GM21390 (cell line): ENCODE measurements at regions not wholly inside any gene's neighbourhood (a gene's known extent, or its start where the extent isn't known, plus 50 kb on each side); places are given as distances from the start of the nearest gene placed in this dataset.
"Not testable (repeated sequence)": the region's sequence is repeated elsewhere in the genome, so short reads cannot be mapped to it uniquely, and the experiment has no call there.

Source experiments
- ATAC-seq: cut with Tn5 transposase; IDR thresholded peaks from one replicate; pipeline ENCODE4 v1.9.1; 2021; ENCODE audit not compliant: unreplicated experiment

DNA sequence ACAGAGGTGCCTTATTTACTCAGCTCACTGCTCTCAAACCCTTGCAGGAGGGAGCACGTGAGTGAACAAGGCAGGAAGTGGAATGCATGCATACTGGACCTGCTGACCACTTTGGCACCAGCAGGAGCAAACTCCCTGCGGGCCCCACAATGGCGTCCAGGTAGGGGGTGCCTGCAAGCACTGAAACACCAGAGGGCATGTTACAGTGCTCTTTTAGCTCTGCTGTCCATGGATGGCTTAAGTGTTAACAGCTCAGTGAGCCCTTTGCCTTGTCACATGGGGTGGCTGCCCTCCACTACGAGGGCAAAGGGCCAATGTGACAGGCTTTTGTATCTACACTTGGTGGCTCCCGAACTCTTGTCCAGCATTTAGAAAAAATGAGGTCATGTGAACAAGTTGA is 199.5 kb upstream of the UGT8 start:
- no peak for ATAC-seq

GRCh38 chr4:114400531-114400930 is 198.1 kb upstream of the UGT8 start:
- ATAC-seq: no peak

- no peak for ATAC-seq
Observed at GRCh38 chr4:114401483-114401882, 197.1 kb upstream of the UGT8 start.

GRCh38 chr4:114417214-114417613 is 181.4 kb upstream of the UGT8 start:
- ATAC-seq: no peak

DNA sequence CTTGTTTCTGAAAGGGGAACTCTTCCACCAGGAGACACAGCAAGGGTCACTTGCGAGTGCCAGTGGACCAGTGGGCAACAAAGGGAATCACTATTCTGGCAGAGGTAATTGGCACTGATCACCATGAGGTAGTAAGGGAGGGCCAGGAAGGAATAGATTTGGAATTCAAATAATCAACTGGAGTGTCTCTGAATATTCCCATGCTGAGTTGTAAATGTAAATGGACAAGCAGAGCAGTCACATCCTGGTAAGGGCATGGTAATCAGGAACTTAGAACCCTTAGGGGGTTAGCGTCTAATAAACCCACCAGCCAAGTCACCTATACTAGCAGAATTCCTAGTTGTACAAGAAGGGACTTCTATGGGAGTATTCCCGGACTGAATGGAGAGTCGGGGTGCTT is 178.5 kb upstream of the UGT8 start:
- no peak for ATAC-seq

DNA sequence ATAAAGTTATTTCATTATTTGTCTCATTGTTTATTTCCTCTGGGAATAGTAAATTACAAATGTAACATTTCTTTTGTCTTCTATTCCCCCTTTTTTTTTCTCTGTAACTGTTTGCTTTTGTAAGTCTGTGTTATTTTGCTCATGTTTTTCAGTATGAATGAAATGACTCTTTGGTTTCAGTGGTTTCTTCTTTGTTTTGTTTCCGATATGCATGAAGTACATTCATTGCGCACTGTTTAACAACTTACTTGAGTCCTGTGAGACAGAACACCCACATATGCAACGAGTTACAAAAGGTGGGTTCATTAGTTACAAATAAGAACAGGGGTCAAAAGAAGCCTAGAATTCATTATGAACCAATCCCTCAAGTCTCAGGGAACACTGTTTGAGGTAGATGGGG is 175.0 kb upstream of the UGT8 start:
- ATAC-seq: peak; percentile 97

DNA sequence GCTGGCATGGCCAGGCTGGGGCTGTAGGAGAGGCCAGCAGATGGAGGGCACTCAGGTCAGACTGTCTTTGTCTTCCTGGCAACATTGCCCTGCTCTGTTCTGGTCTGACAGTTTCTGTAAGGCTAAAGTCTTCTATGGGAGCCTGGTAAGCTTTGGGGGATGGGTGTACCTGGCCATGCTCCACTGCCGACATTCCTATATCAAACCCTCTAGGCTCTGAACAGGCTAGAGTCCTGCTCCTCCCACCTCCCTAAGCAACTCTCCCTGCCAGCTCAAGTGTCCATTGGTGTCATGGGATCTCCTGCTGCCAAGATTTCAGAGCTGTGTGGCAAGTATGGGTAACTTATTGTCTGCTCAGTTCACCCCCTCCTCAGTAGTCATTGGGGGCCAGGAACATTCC is 163.5 kb upstream of the UGT8 start:
- ATAC-seq: no peak

GRCh38 chr4:114442856-114443255 is 155.8 kb upstream of the UGT8 start:
- ATAC-seq: no peak

GRCh38 chr4:114444211-114444610 is 154.4 kb upstream of the UGT8 start:
- ATAC-seq: no peak

GRCh38 chr4:114447963-114448516 is 150.6 kb upstream of the UGT8 start:
- not testable (repeated sequence) for ATAC-seq

DNA sequence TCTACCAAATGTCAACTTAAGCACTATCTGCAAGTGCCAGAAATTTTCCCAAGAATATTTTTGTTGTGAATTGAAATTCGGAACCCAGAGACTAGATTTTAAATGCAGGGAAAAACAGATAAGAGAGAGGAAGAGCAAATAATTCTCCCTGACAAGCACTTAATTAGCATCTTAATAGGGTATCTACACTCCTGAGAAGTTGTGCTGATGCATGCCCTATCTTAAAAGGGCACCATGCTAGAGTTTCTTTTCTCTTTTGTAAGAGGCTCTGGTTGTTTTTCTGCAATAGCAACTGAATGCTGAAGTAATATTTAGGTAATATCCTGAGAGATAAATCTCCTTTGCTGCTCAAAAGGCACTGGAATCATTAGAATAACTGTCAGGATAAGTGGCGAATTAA is 139.9 kb upstream of the UGT8 start:
- no peak for ATAC-seq

DNA sequence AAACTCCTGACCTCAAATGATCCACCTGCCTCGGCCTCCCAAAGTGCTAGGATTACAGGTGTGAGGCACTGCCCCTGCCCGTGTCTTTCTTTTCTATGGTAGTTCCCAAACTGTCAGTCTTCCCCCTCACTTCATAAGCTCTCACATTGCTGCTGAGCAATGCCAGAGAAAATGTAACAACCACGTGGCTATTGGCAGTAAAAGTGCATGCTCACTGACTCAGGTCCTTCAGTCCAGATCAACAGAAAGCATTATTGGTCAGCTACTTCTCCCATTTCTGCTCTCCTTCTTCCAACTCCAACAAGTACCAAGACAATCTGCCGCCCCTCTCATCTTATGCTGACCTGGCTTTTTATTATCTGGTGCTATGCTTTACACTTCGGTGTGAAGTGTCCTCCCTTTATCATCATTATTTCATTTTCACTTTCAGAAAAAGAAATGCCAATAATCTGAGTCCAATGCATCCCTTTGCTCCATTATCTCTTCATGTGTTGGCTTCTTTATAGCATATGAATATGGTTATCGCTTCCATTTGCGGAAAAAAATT is 133.8 kb upstream of the UGT8 start:
- no peak for ATAC-seq

- no peak for ATAC-seq
Observed at GRCh38 chr4:114465766-114466165, 132.8 kb upstream of the UGT8 start.

DNA sequence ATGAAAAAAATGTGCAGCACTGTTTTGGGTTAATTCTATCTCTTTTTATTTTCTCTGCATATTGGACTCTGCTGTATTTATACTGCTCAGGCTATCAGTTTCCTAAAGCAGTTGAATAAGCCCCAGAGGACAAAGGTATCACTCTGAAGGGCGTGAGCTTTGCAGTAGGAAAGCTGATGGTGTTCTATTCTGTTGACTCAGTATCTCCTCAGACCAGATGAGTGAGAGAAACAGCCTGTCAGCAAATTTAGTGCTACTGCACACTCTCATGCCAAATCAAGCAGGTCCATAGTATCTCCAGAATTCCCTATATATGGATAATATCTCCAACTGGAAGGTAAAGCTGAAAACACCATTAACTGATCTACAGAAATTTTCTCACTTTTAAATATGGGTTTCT is 132.3 kb upstream of the UGT8 start:
- no peak for ATAC-seq

GRCh38 chr4:114472269-114473032 is 126.2 kb upstream of the UGT8 start:
- ATAC-seq: no peak

DNA sequence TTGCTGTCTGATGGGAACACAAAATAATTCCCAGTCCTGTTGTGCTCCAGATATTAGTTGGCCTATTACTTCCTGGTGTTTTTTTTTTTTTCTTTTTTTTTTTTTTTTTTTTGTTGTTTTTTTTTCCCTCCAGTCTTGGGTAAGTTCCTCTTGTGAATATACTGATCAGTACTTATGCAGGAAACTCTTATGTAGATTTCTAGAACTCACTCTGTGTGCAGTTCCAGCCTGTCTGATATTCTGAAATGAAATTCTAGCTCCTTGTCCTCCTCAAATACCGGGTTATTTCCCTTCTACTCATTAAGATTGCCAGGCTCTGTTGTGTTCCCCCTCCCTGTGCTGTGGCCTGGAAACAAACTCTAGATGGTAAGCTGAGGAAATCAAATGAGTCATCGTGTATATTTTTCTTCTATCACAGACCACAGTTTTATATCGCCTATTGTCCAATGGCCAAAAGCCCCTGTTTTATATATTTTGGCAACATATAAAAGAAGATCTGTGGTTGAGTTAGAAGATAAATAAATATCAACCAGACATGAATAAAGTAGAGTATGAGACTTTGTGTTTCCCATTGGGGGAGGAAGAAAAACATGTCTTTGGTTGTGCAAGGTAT is 124.3 kb upstream of the UGT8 start:
- no peak for ATAC-seq

GRCh38 chr4:114476310-114476709 is 122.3 kb upstream of the UGT8 start:
- ATAC-seq: no peak

DNA sequence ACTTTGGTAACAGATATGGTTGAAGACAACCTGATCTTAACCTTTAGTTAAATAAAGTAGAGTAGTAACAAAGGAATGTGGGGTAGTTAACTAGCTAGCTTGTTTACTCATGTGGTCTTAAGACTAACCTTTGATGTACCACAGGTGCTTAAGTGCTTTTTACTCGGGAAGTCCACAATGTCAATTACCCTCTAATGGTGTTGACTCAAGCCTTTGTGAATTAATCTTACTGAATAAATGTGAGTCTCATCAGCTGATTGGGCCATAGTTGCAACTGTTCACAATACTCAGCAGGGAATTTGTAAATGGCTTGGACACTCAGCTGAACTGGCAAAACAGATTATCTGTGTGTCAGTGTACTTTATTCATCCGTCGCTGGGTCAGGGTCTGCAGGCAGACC is 119.0 kb upstream of the UGT8 start:
- ATAC-seq: no peak

DNA sequence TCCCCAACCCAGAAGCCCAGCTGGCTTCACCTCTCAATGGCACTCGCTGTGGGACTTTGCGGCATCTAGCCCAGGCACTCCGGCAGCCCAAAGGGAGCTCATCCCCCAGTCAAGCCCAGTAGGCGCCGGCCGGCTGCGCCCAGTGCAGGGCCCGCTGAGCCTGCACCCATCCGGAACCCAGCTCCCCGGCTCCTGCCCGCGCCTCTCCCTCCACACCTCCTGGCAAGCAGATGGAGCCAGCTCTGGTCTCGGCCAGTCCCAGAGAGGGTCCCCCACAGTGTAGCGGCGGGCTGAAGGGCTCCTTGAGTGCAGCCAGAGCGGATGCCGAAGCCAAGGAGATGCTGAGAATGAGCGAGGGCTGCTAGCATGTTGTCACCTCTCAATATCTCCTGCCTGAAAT is 116.8 kb upstream of the UGT8 start:
- no peak for ATAC-seq

DNA sequence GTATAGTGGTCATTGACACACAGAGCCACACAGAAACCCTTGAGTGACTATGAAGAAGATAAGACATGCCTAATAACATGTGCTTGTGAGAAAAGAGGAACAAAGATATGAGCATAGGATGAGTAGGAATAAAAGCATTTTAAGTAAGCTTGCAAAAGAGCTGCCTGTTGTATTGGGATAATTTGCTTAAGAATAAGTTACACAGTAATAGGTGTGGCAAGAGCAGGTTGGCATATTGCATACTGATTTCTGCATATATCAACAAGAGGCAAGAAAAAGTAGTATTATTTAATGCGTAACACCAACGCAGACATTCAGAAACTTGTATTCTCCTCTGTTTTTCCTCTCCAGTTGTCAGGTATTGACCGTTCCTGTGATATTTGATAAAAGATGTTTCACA is 111.5 kb upstream of the UGT8 start:
- ATAC-seq: no peak

- no peak for ATAC-seq
Observed at GRCh38 chr4:114488301-114488982, 110.2 kb upstream of the UGT8 start.
